ENCODE measurements at regions not wholly inside any gene's neighbourhood (a gene's known extent, or its start where the extent isn't known, plus 50 kb on each side); places are given as distances from the start of the nearest gene placed in this dataset.

GRCh38 chr11:71145368-71145767 lies 107.0 kb downstream of the SHANK2 start (continued):
- TF ChIP-seq CBX8 (IDR thresholded peaks at IDR 0.05; ENCODE audit: borderline replicate concordance, low read depth, low read length) (no peak), RXRA (IDR thresholded peaks at IDR 0.05; ENCODE audit: insufficient read depth, low read depth, low read length) (no peak)

All from H1 (cell line).